H9 (cell line): ENCODE measurements at regions not wholly inside any gene's neighbourhood (a gene's known extent, or its start where the extent isn't known, plus 50 kb on each side); places are given as distances from the start of the nearest gene placed in this dataset.

Experiments used
- DNase-seq: peaks from one replicate; pipeline ENCODE4 v3.0.0-alpha.2; 2017
- H2AFZ ChIP-seq: one replicate; pipeline ENCODE4 v1.6.1; 2013; ENCODE audit warnings: mild to moderate bottlenecking, low read length, control low read depth, moderate library complexity
- H2AK5ac ChIP-seq: 2 replicates; pipeline ENCODE4 v1.6.1; 2013; ENCODE audit warnings: low read length, control low read depth, mixed read lengths; ENCODE audit not compliant: insufficient read length
- H2BK120ac ChIP-seq: one replicate; pipeline ENCODE4 v1.6.1; 2013; ENCODE audit warnings: low read depth, mild to moderate bottlenecking, low read length, control low read depth, inconsistent platforms; ENCODE audit not compliant: poor library complexity, severe bottlenecking
- H2BK12ac ChIP-seq: 2 replicates; pipeline ENCODE4 v1.6.1; 2013; ENCODE audit warnings: low read length, control low read depth, mixed read lengths, low read depth; ENCODE audit not compliant: insufficient read length
- H2BK15ac ChIP-seq: 2 replicates; pipeline ENCODE4 v1.6.1; 2013; ENCODE audit warnings: low read depth, low read length, control low read depth
- H2BK20ac ChIP-seq: one replicate; pipeline ENCODE4 v1.6.1; 2013; ENCODE audit warnings: low read depth, mild to moderate bottlenecking, low read length, control low read depth, inconsistent platforms; ENCODE audit not compliant: poor library complexity, severe bottlenecking
- H2BK5ac ChIP-seq: 2 replicates; pipeline ENCODE4 v1.6.1; 2013; ENCODE audit warnings: low read length, control low read depth, mixed read lengths; ENCODE audit not compliant: insufficient read length
- H3K14ac ChIP-seq: 2 replicates; pipeline ENCODE4 v1.6.1; 2013; ENCODE audit warnings: low read length, control low read depth; ENCODE audit not compliant: insufficient read depth
- H3K18ac ChIP-seq: 2 replicates; pipeline ENCODE4 v1.6.1; 2013; ENCODE audit warnings: low read depth, mild to moderate bottlenecking, mixed read lengths, low read length, control low read depth; ENCODE audit not compliant: insufficient read length
- H3K23ac ChIP-seq: 2 replicates; pipeline ENCODE4 v1.6.1; 2013; ENCODE audit warnings: low read length, control low read depth, mixed read lengths, low read depth; ENCODE audit not compliant: insufficient read length
- H3K23me2 ChIP-seq: 2 replicates; pipeline ENCODE4 v1.6.1; 2013; ENCODE audit warnings: low read depth, mild to moderate bottlenecking, mixed read lengths, low read length, control low read depth; ENCODE audit not compliant: insufficient read length, poor library complexity, severe bottlenecking
- H3K27ac ChIP-seq: 2 replicates; pipeline ENCODE4 v1.5.1; 2013; ENCODE audit warnings: low read length, control low read depth, mixed read lengths, low read depth; ENCODE audit not compliant: insufficient read length
- H3K27me3 ChIP-seq: 2 replicates; pipeline ENCODE4 v1.6.1; 2013; ENCODE audit warnings: low read length, control low read depth, inconsistent platforms; ENCODE audit not compliant: insufficient read depth
- H3K4ac ChIP-seq: 2 replicates; pipeline ENCODE4 v1.6.1; 2013; ENCODE audit warnings: low read depth, mild to moderate bottlenecking, control low read depth, inconsistent platforms, low read length, moderate library complexity
- H3K4me1 ChIP-seq: 2 replicates; pipeline ENCODE4 v1.6.1; 2013; ENCODE audit warnings: low read length, control low read depth, inconsistent platforms; ENCODE audit not compliant: insufficient read depth
- H3K4me2 ChIP-seq: 2 replicates; pipeline ENCODE4 v1.6.1; 2013; ENCODE audit warnings: low read length, control low read depth, mixed read lengths; ENCODE audit not compliant: insufficient read length, insufficient read depth
- H3K56ac ChIP-seq: 2 replicates; pipeline ENCODE4 v1.6.1; 2013; ENCODE audit warnings: low read depth, mild to moderate bottlenecking, mixed read lengths, low read length, control low read depth; ENCODE audit not compliant: insufficient read length
- H3K79me1 ChIP-seq: 2 replicates; pipeline ENCODE4 v1.6.1; 2013; ENCODE audit warnings: low read depth, mild to moderate bottlenecking, moderate library complexity, low read length, control low read depth, inconsistent platforms; ENCODE audit not compliant: insufficient read depth, poor library complexity, severe bottlenecking
- H3K79me2 ChIP-seq: 2 replicates; pipeline ENCODE4 v1.6.1; 2013; ENCODE audit warnings: low read length, control low read depth, inconsistent platforms; ENCODE audit not compliant: insufficient read depth
- H3K9ac ChIP-seq: 2 replicates; pipeline ENCODE4 v1.6.1; 2013; ENCODE audit warnings: low read length, control low read depth, mixed read lengths; ENCODE audit not compliant: insufficient read length; ENCODE audit errors: extremely low read depth
- H3K9me3 ChIP-seq: one replicate; pipeline ENCODE4 v1.6.1; 2013; ENCODE audit warnings: low read depth, low read length, inconsistent platforms; ENCODE audit not compliant: control insufficient read depth
- H3T11ph ChIP-seq: one replicate; pipeline ENCODE4 v1.6.1; 2013; ENCODE audit warnings: mild to moderate bottlenecking, low read length, control low read depth, inconsistent platforms
- H4K20me1 ChIP-seq: one replicate; pipeline ENCODE4 v1.6.1; 2013; ENCODE audit not compliant: control insufficient read depth, insufficient read length, insufficient read depth
- H4K5ac ChIP-seq: 2 replicates; pipeline ENCODE4 v1.6.1; 2013; ENCODE audit warnings: low read depth, mild to moderate bottlenecking, mixed read lengths, low read length, control low read depth; ENCODE audit not compliant: insufficient read length
- H4K8ac ChIP-seq: replicated peaks from 2 replicates; pipeline ENCODE4 v1.6.1; 2013; ENCODE audit warnings: low read length, control low read depth, mixed read lengths, low read depth; ENCODE audit not compliant: insufficient read length
- H4K91ac ChIP-seq: 2 replicates; pipeline ENCODE4 v1.6.1; 2013; ENCODE audit warnings: low read depth, mild to moderate bottlenecking, moderate library complexity, mixed read lengths, low read length, control low read depth; ENCODE audit not compliant: insufficient read length
- H3K27ac Mint-ChIP-seq, 3 experiments: 2 replicates in 2 of 3; 3 replicates in 1 of 3; pipeline ENCODE4 v1.8.0; 2020 to 2021; ENCODE audit warnings: mixed read lengths in 3 of 3, mild to moderate bottlenecking in 1 of 3, moderate library complexity in 1 of 3
- H3K27me3 Mint-ChIP-seq: 2 replicates; pipeline ENCODE4 v1.8.0; 2021; ENCODE audit warnings: low read depth, mild to moderate bottlenecking, moderate library complexity, mixed read lengths
- H3K36me3 Mint-ChIP-seq, 3 experiments: 2 replicates in 2 of 3; 3 replicates in 1 of 3; pipeline ENCODE4 v1.8.0; 2020 to 2021; ENCODE audit warnings: low read depth in 3 of 3, mixed read lengths in 3 of 3; ENCODE audit not compliant: insufficient read depth in 1 of 3
- H3K4me1 Mint-ChIP-seq, 2 experiments: 2 replicates each; pipeline ENCODE4 v1.8.0; 2020; ENCODE audit warnings: mixed read lengths in 2 of 2
- H3K4me3 Mint-ChIP-seq, 2 experiments: 2 replicates in 1 of 2; 3 replicates in 1 of 2; pipeline ENCODE4 v1.8.0; 2020 to 2021; ENCODE audit warnings: mild to moderate bottlenecking in 2 of 2, mixed read lengths in 2 of 2, moderate library complexity in 1 of 2
- H3K9me3 Mint-ChIP-seq, 2 experiments: 2 replicates in 1 of 2; 3 replicates in 1 of 2; pipeline ENCODE4 v1.8.0; 2020; ENCODE audit warnings: mild to moderate bottlenecking in 2 of 2, mixed read lengths in 2 of 2, moderate library complexity in 1 of 2
- WGBS: extraction: QIAGEN DNeasy Blood & Tissue Kit; methylation state at CpG from one replicate; pipeline ENCODE4 v1.1.7; 2013; ENCODE audit warnings: missing lambda C conversion rate, low lambda C conversion rate, mixed read lengths; ENCODE audit not compliant: insufficient read length; ENCODE audit errors: extremely low coverage; 5-methylcytosine and 5-hydroxymethylcytosine counted together
- TF ChIP-seq, protein P1 (sequence below): fragments of 200-600 bp; sonication (generic); conservative IDR thresholded peaks from 3 replicates; pipeline ENCODE4 v1.8.0; 2021; ENCODE audit warnings: antibody characterized with exemption, mild to moderate bottlenecking

DNA sequence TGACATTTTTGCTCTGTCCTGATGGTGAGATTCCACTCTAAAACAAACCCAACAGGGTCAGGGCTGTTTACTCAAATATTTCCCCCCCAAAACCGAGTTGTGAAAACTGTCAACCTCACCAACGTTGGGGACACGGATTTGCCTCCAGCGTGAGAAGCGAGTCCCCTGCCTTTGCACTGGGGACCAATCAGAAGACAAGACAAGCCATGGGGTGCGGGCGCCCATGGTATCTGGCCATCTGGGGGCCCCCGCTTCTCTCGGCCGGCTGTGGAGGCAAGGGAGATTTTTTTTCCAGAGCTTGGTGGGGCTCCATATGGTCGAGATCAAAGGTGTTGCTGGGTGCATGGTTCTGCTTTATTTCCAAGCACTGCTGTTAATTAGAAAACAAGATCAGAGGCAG is 272.1 kb downstream of the BCL11B start:
- H3K56ac ChIP-seq = no peak overlapping the region
- H3T11ph ChIP-seq = no peak overlapping the region
- H3K27ac Mint-ChIP-seq = no peak overlapping the region
- H3K23ac ChIP-seq = no peak overlapping the region
- DNase-seq = no peak
- no peak overlapping the region for H3K4ac ChIP-seq
- H3K27ac ChIP-seq = no peak overlapping the region
- H2BK5ac ChIP-seq = no peak overlapping the region
- TF ChIP-seq, protein P1, sequence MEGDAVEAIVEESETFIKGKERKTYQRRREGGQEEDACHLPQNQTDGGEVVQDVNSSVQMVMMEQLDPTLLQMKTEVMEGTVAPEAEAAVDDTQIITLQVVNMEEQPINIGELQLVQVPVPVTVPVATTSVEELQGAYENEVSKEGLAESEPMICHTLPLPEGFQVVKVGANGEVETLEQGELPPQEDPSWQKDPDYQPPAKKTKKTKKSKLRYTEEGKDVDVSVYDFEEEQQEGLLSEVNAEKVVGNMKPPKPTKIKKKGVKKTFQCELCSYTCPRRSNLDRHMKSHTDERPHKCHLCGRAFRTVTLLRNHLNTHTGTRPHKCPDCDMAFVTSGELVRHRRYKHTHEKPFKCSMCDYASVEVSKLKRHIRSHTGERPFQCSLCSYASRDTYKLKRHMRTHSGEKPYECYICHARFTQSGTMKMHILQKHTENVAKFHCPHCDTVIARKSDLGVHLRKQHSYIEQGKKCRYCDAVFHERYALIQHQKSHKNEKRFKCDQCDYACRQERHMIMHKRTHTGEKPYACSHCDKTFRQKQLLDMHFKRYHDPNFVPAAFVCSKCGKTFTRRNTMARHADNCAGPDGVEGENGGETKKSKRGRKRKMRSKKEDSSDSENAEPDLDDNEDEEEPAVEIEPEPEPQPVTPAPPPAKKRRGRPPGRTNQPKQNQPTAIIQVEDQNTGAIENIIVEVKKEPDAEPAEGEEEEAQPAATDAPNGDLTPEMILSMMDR = no peak
- no peak overlapping the region for H3K4me2 ChIP-seq
- no peaks in the 10 kb centered on the region for H3K79me1 ChIP-seq
- H3K4me1 Mint-ChIP-seq = peaks cover 14 to 24% of the 10 kb centered on the region in 2 experiments
- no peak overlapping the region for H3K18ac ChIP-seq
- peaks cover 11% of the 10 kb centered on the region for H3K27me3 Mint-ChIP-seq
- no peak overlapping the region for H2BK12ac ChIP-seq
- H2BK15ac ChIP-seq = no peak overlapping the region
- no CpG with 5 or more reads among the region's 11 CpGs for WGBS
- H2AFZ ChIP-seq = no peak overlapping the region
- H3K27me3 ChIP-seq = no peaks in the 10 kb centered on the region
- H3K14ac ChIP-seq = no peak overlapping the region
- H3K4me3 Mint-ChIP-seq = no peak overlapping the region
- no peaks in the 10 kb centered on the region for H3K23me2 ChIP-seq
- H4K8ac ChIP-seq = no peak overlapping the region
- H3K36me3 Mint-ChIP-seq = no peaks in the 10 kb centered on the region
- H3K9me3 ChIP-seq = no peaks in the 10 kb centered on the region
- H2BK120ac ChIP-seq = no peak overlapping the region
- no peaks in the 10 kb centered on the region for H4K20me1 ChIP-seq
- no peak overlapping the region for H4K5ac ChIP-seq
- no peaks in the 10 kb centered on the region for H3K79me2 ChIP-seq
- no peak overlapping the region for H4K91ac ChIP-seq
- no peak overlapping the region for H2AK5ac ChIP-seq
- no peak overlapping the region for H2BK20ac ChIP-seq
- no peaks in the 10 kb centered on the region for H3K9me3 Mint-ChIP-seq
- H3K9ac ChIP-seq = no peak overlapping the region
- no peaks in the 10 kb centered on the region for H3K4me1 ChIP-seq
